ENCODE measurements at regions not wholly inside any gene's neighbourhood (a gene's known extent, or its start where the extent isn't known, plus 50 kb on each side); places are given as distances from the start of the nearest gene placed in this dataset.

- DNase-seq (no peak), ATAC-seq (ENCODE audit: poor library complexity) (no peak)
- intact Hi-C loops (cut with DNase I), result no loop called here
These were observed 753.3 kb upstream of the ROBO1 start for GRCh38 chr3:80521081-80521480.

GRCh38 chr3:80519436-80519835 is 751.6 kb upstream of the ROBO1 start:
- DNase-seq, result no peak
- ATAC-seq (ENCODE audit: poor library complexity), result no peak
- intact Hi-C loops (cut with DNase I), result no loop called here

GRCh38 chr3:80496452-80496851 is 728.7 kb upstream of the ROBO1 start:
- no peak for DNase-seq
- ATAC-seq (ENCODE audit: poor library complexity), result no peak
- intact Hi-C loops (cut with DNase I), result no loop called here

GRCh38 chr3:80492162-80492561 is 724.4 kb upstream of the ROBO1 start:
- intact Hi-C loops (cut with DNase I), result no loop called here
- DNase-seq, result no peak
- no peak for ATAC-seq (ENCODE audit: poor library complexity)

GRCh38 chr3:80472961-80473360 is 705.2 kb upstream of the ROBO1 start:
- intact Hi-C loops (cut with DNase I), result no loop called here
- DNase-seq (no peak), ATAC-seq (ENCODE audit: poor library complexity) (no peak)

GRCh38 chr3:80472459-80472858 is 704.7 kb upstream of the ROBO1 start:
- DNase-seq (no peak), ATAC-seq (ENCODE audit: poor library complexity) (no peak)
- intact Hi-C loops (cut with DNase I), result no loop called here

GRCh38 chr3:80470433-80470832 is 702.6 kb upstream of the ROBO1 start:
- intact Hi-C loops (cut with DNase I), result no loop called here
- no peak for ATAC-seq (ENCODE audit: poor library complexity)
- no peak for DNase-seq

GRCh38 chr3:80465746-80466145 is 697.9 kb upstream of the ROBO1 start:
- no peak for ATAC-seq (ENCODE audit: poor library complexity)
- intact Hi-C loops (cut with DNase I), result no loop called here
- no peak for DNase-seq

- ATAC-seq (ENCODE audit: poor library complexity) (no peak), DNase-seq (no peak)
- intact Hi-C loops (cut with DNase I), result no loop called here
These were observed 683.6 kb upstream of the ROBO1 start for GRCh38 chr3:80451393-80451792.

- intact Hi-C loops (cut with DNase I), result no loop called here
- DNase-seq (no peak), ATAC-seq (ENCODE audit: poor library complexity) (no peak)
These were observed 677.8 kb upstream of the ROBO1 start for GRCh38 chr3:80445641-80446040.

- intact Hi-C loops (cut with DNase I), result no loop called here
- no peak for ATAC-seq (ENCODE audit: poor library complexity)
- DNase-seq, result no peak
These were observed 677.3 kb upstream of the ROBO1 start for GRCh38 chr3:80445053-80445452.

- ATAC-seq (ENCODE audit: poor library complexity) (no peak), DNase-seq (no peak)
- intact Hi-C loops (cut with DNase I), result no loop called here
These were observed 671.7 kb upstream of the ROBO1 start for GRCh38 chr3:80439490-80439889.

GRCh38 chr3:80434366-80434765 is 666.6 kb upstream of the ROBO1 start:
- DNase-seq, result no peak
- no peak for ATAC-seq (ENCODE audit: poor library complexity)
- intact Hi-C loops (cut with DNase I), result no loop called here

GRCh38 chr3:80424951-80425350 is 657.2 kb upstream of the ROBO1 start:
- ATAC-seq (ENCODE audit: poor library complexity) (no peak), DNase-seq (no peak)
- intact Hi-C loops (cut with DNase I), result no loop called here

GRCh38 chr3:80408030-80408721 is 640.4 kb upstream of the ROBO1 start:
- intact Hi-C loops (cut with DNase I), result no loop called here
- no peak for ATAC-seq (ENCODE audit: poor library complexity)
- DNase-seq, result no peak

GRCh38 chr3:80405618-80406017 is 637.8 kb upstream of the ROBO1 start:
- ATAC-seq (ENCODE audit: poor library complexity), result no peak
- intact Hi-C loops (cut with DNase I), result no loop called here
- no peak for DNase-seq

- intact Hi-C loops (cut with DNase I), result no loop called here
- ATAC-seq (ENCODE audit: poor library complexity) (no peak), DNase-seq (no peak)
These were observed 627.2 kb upstream of the ROBO1 start for GRCh38 chr3:80395023-80395422.

- DNase-seq (no peak), ATAC-seq (ENCODE audit: poor library complexity) (no peak)
- intact Hi-C loops (cut with DNase I), result no loop called here
These were observed 623.8 kb upstream of the ROBO1 start for GRCh38 chr3:80391573-80391972.

GRCh38 chr3:80384811-80385210 is 617.0 kb upstream of the ROBO1 start:
- ATAC-seq (ENCODE audit: poor library complexity) (no peak), DNase-seq (no peak)
- intact Hi-C loops (cut with DNase I), result no loop called here

- ATAC-seq (ENCODE audit: poor library complexity) (no peak), DNase-seq (no peak)
- intact Hi-C loops (cut with DNase I), result no loop called here
These were observed 606.6 kb upstream of the ROBO1 start for GRCh38 chr3:80374423-80374822.

- intact Hi-C loops (cut with DNase I), result no loop called here
- DNase-seq, result no peak
These were observed 600.8 kb upstream of the ROBO1 start for GRCh38 chr3:80368616-80369015.

More at GRCh38 chr3:80368616-80369015, 600.8 kb upstream of the ROBO1 start:
- no peak for ATAC-seq (ENCODE audit: poor library complexity)

All from Right ventricle myocardium superior (tissue), 1 donor.